ENCODE measurements at regions not wholly inside any gene's neighbourhood (a gene's known extent, or its start where the extent isn't known, plus 50 kb on each side); places are given as distances from the start of the nearest gene placed in this dataset.

DNA sequence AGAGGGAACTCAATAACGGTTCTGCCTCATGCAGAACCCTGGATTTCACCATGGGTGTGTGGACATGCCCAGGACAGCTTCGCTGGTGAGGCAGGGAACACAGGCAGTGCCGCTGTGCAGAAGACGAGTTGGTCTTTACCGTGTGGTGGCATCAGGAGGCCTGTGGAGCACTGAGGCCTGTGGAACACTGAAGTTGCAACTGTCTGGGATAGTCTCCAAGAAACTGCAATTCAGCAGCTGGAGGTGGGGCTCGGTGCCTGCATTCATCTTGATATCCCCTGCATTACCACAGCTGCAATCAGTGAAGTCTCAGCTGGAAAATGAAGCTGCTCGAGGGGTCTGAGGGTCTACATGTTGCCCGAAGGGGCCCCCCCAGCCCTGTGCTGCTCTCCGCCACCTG is 202.4 kb upstream of the CDH4 start:
- DNase-seq (ENCODE audit: low spot score): no peak

DNA sequence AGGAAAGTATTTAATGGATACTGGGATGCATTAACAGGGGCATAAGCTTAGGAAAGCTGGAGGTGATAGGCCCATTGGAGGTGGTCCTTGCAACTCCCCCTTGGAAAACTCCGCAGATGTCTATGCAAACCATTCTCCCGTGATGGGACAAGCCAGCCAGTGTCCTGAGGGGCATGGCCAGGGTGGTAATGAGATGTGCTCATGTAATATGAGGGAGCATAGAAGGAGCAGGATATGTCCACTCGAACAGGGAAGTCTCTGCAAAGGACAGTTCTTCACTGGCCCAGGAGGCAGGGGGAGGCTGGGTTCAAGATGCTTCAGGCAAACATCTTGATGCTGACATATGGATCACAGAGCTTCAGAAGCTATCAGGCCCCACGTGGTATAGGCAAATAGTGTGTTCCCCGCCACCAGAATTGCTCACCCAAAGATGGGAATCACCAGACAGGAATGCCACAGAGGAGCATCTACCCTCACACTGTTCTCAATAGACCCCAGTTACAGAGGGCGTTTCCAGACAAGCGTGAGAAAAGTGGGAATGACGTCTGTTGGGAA is 201.6 kb upstream of the CDH4 start:
- no peak for DNase-seq (ENCODE audit: low spot score)

DNA sequence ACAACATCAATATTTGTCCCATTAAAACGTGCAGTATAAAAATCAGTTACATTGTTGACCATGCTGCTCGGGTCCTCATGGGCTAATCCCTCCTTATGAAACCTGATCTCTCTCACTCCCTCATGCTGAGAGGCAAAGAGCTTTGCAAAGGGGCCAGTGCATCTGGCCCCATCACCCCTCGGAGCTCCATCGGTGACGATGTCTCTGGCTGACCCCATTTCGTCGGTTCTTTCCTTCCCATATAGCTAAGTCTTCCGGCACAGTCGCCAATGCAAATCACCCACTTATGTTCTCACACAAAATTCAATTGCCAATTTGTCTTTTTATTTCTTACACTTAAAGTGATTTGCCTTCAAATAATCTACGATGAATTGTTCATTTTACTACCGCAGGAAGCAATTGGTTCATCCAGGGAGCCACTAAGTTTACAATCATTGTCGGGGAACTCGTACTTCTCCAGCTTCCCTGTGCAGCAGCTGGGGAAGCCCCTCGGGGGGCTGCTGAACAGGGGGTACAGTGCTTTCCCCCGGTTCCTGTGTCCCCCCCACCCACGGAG is 199.8 kb upstream of the CDH4 start:
- no peak for DNase-seq (ENCODE audit: low spot score)

DNA sequence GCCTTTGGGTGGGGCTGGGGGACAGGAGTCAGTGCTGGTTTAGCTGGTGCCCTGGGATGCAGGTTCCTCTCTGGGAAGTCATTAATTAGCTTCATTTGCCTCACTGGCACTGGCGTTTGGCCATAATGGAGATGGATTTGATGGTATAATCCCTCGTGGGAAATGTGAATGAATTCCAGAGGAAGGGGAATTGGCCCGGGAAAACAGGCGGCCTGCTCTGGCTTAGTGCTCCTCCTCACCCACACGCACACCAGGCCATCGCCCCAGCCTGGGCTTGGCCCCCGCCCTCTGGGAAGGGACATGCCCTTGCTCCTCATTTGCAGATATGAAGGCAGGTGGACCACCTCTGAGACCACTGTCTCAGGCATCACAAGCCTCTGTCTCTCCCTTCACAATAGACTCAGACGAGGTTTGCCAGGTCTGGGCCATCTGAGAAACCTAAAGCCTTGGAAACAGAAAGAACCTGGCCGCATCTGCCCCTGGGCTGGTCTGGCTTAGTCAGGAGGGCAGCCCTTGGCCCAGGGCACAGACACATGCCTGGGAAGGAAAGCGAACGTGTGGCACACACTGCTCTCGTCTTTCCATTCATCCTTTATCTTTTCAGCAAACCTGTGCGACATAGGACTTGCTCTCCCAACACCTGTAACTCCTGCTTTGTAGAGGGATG is 199.2 kb upstream of the CDH4 start:
- DNase-seq (ENCODE audit: low spot score): no peak

DNA sequence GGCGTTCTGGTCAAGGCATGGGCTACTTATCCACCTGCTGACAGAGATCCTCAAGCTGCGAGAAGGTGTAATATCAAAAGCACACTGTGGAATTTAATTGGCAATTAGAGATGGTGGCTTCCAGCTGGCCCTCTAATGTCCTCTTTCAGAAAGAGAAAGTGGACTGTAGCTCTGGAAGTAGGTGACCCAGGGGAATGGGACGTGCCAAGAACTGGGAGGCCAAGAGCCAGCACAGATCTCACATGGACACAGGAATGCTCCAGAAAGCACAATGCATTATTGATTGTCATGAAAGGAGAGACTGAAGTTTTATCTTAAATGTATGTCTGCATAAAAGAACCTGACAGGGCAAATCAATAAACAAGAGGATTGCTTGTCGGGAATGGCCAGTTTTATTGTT is 198.6 kb upstream of the CDH4 start:
- no peak for DNase-seq (ENCODE audit: low spot score)

GRCh38 chr20:61053889-61054288 is 198.2 kb upstream of the CDH4 start:
- no peak for DNase-seq (ENCODE audit: low spot score)

DNA sequence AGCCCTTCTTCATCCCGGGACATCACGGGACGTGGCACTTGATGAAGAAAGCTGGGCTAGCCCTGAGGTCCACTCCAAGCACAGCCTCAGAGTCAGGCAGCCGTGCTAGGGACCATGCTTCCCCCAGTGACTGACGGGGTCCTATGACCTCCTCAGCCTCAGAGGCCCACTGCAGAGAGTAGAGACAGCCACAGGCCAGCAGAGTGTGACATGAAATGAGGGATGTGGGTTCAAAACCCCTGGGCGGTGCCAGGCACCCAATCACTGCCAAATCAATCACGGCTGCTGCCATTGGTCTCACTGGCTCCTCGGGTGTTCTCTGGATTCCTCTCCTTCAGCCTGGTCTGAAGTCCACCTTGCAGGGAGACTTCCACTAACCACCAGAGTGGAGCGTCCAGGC is 197.7 kb upstream of the CDH4 start:
- DNase-seq (ENCODE audit: low spot score): no peak

DNA sequence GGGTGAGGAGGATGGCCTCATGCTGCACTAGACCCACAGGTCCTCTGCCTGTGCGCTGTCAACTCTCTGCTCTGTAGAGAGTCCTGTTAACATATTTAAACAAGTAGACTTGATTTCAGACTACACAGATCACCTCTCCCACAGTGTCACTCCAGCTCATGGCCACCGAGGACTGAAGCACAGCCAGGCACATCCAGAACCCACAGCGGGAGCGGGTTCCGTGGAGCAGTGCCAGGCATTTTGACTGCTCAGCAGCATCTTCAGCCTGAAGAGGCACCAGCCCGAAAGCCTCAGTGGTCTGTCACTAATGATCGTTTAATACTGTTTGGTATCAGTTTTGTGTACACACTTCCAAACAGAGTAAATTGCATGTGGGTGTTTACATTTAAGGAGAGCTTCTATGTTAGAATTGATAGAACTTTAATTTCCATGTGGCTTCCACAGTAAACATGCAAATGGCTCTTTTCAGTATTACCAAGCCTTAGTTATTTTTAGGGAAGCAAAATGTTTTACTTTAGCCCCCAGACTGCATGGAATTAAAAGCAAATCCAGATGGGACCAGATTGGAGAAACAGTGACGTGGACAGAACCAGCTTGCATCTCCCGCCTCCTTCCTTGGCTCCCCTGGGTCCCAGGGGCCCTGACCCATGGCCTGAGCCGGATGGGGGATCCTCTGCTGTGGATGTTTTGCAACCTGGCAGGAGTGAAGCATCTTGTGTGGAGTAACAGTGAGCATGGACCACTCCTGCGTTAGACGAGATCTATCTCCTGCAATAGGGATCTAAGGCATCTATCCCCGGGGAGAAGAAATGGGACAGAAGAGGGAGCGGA is 196.7 kb upstream of the CDH4 start:
- DNase-seq (ENCODE audit: low spot score): no peak

GRCh38 chr20:61056116-61056515 is 195.9 kb upstream of the CDH4 start:
- no peak for DNase-seq (ENCODE audit: low spot score)

GRCh38 chr20:61056627-61057442 is 195.2 kb upstream of the CDH4 start:
- no peak for DNase-seq (ENCODE audit: low spot score)

- no peak for DNase-seq (ENCODE audit: low spot score)
These were observed 194.5 kb upstream of the CDH4 start for GRCh38 chr20:61057443-61058121.

GRCh38 chr20:61061981-61062380 is 190.1 kb upstream of the CDH4 start:
- no peak for DNase-seq (ENCODE audit: low spot score)

GRCh38 chr20:61065853-61066252 is 186.2 kb upstream of the CDH4 start:
- DNase-seq (ENCODE audit: low spot score): no peak

DNA sequence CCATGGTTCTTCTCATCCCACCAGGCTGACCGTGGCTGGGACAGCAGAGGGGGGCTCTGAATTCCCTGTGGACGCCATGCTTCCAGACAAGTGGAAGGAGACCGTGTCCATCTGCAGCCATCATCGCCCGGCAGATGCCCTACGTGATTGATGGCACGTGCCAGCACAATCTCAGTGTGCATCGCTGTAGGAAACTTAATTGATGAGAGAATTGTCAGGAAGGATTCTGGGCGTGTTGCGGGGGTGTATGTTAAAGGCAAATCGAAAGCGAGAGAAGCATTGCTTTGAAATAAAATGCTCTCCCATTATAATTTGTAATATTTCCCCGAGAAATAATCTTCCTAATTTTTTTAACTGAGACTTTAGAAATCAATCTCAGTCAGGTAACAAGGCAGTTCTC is 185.5 kb upstream of the CDH4 start:
- no peak for DNase-seq (ENCODE audit: low spot score)

DNA sequence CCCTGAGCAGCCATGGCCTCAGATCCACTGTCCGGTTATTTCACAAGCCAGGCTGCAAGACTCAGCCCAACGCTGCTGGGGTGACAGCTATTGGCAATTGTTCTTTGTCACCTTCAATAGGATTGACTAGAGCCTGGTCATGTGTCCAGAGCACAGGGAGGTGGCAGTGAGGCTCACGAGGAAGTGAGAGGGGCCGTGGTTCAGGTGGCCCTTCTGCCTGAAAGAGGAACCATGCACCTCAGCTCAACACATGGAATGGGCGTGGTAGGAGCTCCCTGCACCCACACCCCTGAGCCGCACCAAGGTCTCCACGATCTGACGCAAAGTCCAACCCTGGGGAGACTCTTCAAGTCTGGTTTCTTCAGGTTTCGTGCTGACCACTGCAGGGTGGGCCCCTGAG is 184.8 kb upstream of the CDH4 start:
- no peak for DNase-seq (ENCODE audit: low spot score)

DNA sequence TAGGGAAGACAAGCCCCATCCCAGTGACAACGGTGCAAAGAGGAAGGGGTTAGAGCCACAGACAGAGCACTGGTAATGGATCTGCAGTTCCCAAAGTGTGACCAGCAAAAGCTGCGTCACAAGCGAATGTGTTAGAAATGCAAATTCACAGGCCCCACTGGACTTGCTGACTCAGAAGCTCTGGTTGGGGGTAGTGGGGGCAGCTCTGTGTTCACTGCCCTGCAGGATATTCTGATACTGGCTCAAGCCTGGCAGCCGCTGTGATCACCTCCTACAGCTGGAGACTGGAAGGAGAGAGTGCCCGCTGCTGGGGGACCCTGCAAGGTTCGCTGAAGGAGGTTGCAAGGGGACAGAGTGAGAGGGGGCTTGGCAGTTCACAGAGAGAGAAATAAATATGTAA is 179.7 kb upstream of the CDH4 start:
- no peak for DNase-seq (ENCODE audit: low spot score)

DNA sequence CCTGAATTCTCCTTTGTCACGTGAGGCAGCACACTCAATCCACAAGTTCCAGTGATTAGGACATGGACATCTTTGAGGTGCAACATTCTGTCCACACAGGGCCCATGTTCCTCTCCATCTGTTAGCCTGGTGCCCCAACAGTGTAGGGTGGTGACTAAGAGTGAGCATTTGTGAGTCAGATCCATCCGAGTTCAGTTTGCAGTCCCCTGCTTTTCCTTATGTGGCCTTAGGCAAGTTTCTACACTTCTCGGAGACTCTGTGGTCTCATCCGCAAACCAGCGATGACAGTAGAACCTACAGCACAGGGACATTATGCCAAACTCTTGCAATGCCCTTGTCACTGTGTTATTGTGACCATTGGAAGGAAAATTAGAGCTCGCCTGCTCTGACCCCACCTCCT is 178.7 kb upstream of the CDH4 start:
- DNase-seq (ENCODE audit: low spot score): no peak

GRCh38 chr20:61082720-61083119 is 169.3 kb upstream of the CDH4 start:
- no peak for DNase-seq (ENCODE audit: low spot score)

DNA sequence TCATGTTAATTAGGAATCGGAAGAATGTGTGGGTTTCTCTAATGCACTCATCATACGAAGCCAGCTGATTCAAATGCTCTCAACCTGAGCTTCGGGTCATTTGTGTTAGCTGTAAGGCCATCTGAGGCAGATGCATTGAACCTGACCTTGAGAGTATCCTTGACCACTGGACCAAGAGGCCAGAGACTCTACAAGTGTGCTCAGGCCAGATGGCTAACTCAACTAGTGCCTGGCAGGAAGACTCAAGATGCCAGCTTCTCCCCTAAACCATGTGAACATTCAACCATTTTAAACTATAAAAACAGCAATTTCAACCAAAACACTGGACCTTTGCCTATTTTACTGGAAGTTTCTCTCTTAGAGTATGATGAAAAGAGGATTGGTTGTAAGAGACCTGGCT is 168.6 kb upstream of the CDH4 start:
- DNase-seq (ENCODE audit: low spot score): no peak

GRCh38 chr20:61086031-61086430 is 166.0 kb upstream of the CDH4 start:
- DNase-seq (ENCODE audit: low spot score): no peak

GRCh38 chr20:61090541-61090940 is 161.5 kb upstream of the CDH4 start:
- DNase-seq (ENCODE audit: low spot score): no peak

- no peak for DNase-seq (ENCODE audit: low spot score)
These were observed 159.8 kb upstream of the CDH4 start for GRCh38 chr20:61092251-61092650.
